Vagina (tissue), 2 donors: ENCODE measurements at regions not wholly inside any gene's neighbourhood (a gene's known extent, or its start where the extent isn't known, plus 50 kb on each side); places are given as distances from the start of the nearest gene placed in this dataset.
A peak's percentile ranks its signal among the peaks of the same experiment; 100 is the strongest.

ENCODE experiments used
- DNase-seq, 2 donors: peaks; one replicate each; pipeline ENCODE4 v3.0.0-alpha.2; 2017; ENCODE audit errors: extremely low spot score in 2 of 2
- H3K27ac ChIP-seq: fragments of 200-600 bp; sonication (generic); one replicate; pipeline ENCODE4 v1.5.1; 2019
- H3K27me3 ChIP-seq: fragments of 200-600 bp; sonication (generic); one replicate; pipeline ENCODE4 v1.5.1; 2019
- H3K36me3 ChIP-seq, 2 donors: fragments of 200-600 bp; sonication (generic); one replicate each; pipeline ENCODE4 v1.5.1; 2017 to 2019
- H3K4me1 ChIP-seq: fragments of 200-600 bp; sonication (generic); one replicate; pipeline ENCODE4 v1.5.1; 2019
- H3K4me3 ChIP-seq, 2 donors: fragments of 200-600 bp; sonication (generic); 1 replicate in 1 of 2; 2 replicates in 1 of 2; pipeline ENCODE4 v1.5.1; 2016 to 2019
- H3K9me3 ChIP-seq: fragments of 200-600 bp; sonication (generic); one replicate; pipeline ENCODE4 v1.5.1; 2019
- POLR2A ChIP-seq, 2 donors: fragments of 450-650 bp; IDR thresholded peaks; one replicate each; pipeline ENCODE4 v1.6.1; 2017; ENCODE audit warnings: antibody characterized with exemption in 2 of 2, mild to moderate bottlenecking in 2 of 2, moderate library complexity in 2 of 2
- POLR2AphosphoS5 ChIP-seq, 2 donors: sonication (generic); formaldehyde crosslinking; IDR thresholded peaks; one replicate each; pipeline ENCODE4 v1.9.0; 2017; ENCODE audit warnings: antibody characterized with exemption in 2 of 2, mild to moderate bottlenecking in 2 of 2, low read depth in 1 of 2; ENCODE audit not compliant: insufficient read depth in 1 of 2
- intact Hi-C: fragments of 100-400 bp; cut with DNase I; formaldehyde crosslinking; loops from one replicate; pipeline ENCODE4 v1.15.1; 2023
- TF ChIP-seq, protein P1 (sequence below), 3 experiments: fragments of 450-650 bp in 2 of 3; fragments of 200-600 bp in 1 of 3; sonication (generic) in 1 of 3; IDR thresholded peaks; one replicate each; pipeline ENCODE4 v1.5.1; 2017 to 2019; ENCODE audit warnings: antibody characterized with exemption in 3 of 3, mild to moderate bottlenecking in 2 of 3, moderate library complexity in 2 of 3

GRCh38 chr1:234896477-234897389 is 231.9 kb downstream of the TOMM20 start:
- intact Hi-C loops, result no loop called here
- Histone ChIP-seq H3K36me3 (no peaks in the 10 kb centered on the region), H3K4me3 (no peak overlapping the region), H3K27ac (no peak overlapping the region), H3K4me1 (peaks cover 35% of the 10 kb centered on the region), H3K27me3 (no peaks in the 10 kb centered on the region), H3K9me3 (no peaks in the 10 kb centered on the region)
- TF ChIP-seq POLR2AphosphoS5 (IDR thresholded peaks at IDR 0.05; ENCODE audit: insufficient read depth in 1 of 2, low read depth in 1 of 2), result no peak
- TF ChIP-seq, protein P1, sequence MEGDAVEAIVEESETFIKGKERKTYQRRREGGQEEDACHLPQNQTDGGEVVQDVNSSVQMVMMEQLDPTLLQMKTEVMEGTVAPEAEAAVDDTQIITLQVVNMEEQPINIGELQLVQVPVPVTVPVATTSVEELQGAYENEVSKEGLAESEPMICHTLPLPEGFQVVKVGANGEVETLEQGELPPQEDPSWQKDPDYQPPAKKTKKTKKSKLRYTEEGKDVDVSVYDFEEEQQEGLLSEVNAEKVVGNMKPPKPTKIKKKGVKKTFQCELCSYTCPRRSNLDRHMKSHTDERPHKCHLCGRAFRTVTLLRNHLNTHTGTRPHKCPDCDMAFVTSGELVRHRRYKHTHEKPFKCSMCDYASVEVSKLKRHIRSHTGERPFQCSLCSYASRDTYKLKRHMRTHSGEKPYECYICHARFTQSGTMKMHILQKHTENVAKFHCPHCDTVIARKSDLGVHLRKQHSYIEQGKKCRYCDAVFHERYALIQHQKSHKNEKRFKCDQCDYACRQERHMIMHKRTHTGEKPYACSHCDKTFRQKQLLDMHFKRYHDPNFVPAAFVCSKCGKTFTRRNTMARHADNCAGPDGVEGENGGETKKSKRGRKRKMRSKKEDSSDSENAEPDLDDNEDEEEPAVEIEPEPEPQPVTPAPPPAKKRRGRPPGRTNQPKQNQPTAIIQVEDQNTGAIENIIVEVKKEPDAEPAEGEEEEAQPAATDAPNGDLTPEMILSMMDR (IDR thresholded peaks at IDR 0.05), result no peak
- TF ChIP-seq POLR2A (IDR thresholded peaks at IDR 0.05), result no peak
- DNase-seq, result no peak

DNA sequence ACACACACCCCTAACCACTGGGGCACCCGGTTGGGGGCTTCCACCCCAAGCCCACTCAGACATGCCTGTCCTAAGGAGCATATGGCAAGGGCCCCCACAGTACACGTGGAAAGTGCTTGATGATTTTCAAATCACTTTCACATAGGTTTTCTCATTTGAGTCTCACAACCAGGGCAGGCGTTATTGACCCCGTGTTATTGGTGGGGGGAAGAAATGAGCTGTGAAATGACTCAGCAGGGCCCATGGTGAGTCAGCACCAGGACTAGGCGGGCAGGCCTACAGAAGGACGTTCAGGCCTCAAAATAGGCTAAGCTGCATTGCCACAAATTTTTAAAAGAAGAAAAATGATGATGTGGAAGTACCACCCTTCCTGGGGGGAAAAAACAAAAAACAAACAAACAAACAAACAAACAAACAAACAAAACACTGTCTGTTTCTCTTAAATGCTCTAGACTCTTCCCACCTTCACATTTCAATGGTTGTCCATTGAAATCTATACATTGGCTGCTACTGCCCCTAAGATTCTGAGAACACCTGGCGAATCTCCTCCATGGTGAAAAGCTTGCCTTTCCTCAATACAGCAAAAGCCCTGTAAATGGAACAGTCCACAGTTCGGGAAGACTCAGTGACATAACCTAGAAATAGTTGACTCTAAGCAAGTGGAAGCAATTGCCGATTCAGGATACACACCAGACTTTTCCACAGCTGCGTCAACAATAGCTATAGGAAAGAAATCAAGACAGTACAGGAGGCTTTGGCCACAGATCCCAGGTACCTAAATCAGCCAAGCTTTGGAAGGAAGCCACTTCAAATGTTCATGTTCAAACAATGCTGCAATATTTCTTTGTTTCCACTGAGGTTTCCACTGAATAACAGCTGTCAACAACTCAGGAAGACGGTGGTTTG is 234.7 kb downstream of the TOMM20 start:
- H3K9me3 ChIP-seq, result no peaks in the 10 kb centered on the region
- H3K4me3 ChIP-seq, result no peak overlapping the region
- no peaks in the 10 kb centered on the region for H3K36me3 ChIP-seq
- H3K4me1 ChIP-seq, result peaks cover 30% of the 10 kb centered on the region
- intact Hi-C loops, result no loop called here
- peak in 1 of 2 donors; percentile 82 for TF ChIP-seq POLR2AphosphoS5 (IDR thresholded peaks at IDR 0.05; ENCODE audit: insufficient read depth in 1 of 2, low read depth in 1 of 2)
- TF ChIP-seq, protein P1 (IDR thresholded peaks at IDR 0.05), result no peak
- peak overlapping the region; percentile 33 for H3K27ac ChIP-seq
- H3K27me3 ChIP-seq, result no peaks in the 10 kb centered on the region
- DNase-seq, result no peak

DNA sequence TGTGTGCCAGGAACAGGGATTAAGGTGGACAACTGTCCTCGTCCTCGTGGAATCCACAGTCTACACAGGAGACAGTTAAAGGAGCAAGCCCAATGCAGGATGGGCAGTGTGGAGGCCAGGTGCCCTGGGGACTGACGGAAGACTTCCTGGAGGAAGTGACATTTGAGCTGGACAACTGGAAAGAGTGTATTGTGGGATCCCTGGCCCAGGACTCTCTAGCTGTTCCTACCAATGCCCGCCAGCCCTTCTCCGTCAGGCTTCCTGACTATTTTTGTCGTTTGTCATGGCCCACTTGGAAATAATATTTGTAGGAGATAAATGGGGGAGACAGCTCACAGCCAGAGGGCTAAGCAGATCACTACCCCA is 235.3 kb downstream of the TOMM20 start:
- Histone ChIP-seq H3K9me3 (no peaks in the 10 kb centered on the region), H3K27me3 (no peaks in the 10 kb centered on the region), H3K36me3 (no peaks in the 10 kb centered on the region), H3K27ac (peak overlapping the region; percentile 33), H3K4me3 (no peak overlapping the region), H3K4me1 (peaks cover 23% of the 10 kb centered on the region)
- intact Hi-C loops, result no loop called here
- no peak for DNase-seq
- TF ChIP-seq POLR2A (IDR thresholded peaks at IDR 0.05), result no peak
- TF ChIP-seq, protein P1 (IDR thresholded peaks at IDR 0.05), result no peak
- no peak for TF ChIP-seq POLR2AphosphoS5 (IDR thresholded peaks at IDR 0.05; ENCODE audit: insufficient read depth in 1 of 2, low read depth in 1 of 2)

- H3K4me1 ChIP-seq, result peaks cover 21% of the 10 kb centered on the region
- intact Hi-C loops, result no loop called here
- no peaks in the 10 kb centered on the region for H3K9me3 ChIP-seq
- TF ChIP-seq, protein P1 (IDR thresholded peaks at IDR 0.05), result no peak
- no peak for TF ChIP-seq POLR2AphosphoS5 (IDR thresholded peaks at IDR 0.05; ENCODE audit: insufficient read depth in 1 of 2, low read depth in 1 of 2)
- TF ChIP-seq POLR2A (IDR thresholded peaks at IDR 0.05), result no peak
- DNase-seq, result no peak
- H3K27me3 ChIP-seq, result no peaks in the 10 kb centered on the region
- no peak overlapping the region for H3K4me3 ChIP-seq
- H3K27ac ChIP-seq, result no peak overlapping the region
- H3K36me3 ChIP-seq, result no peaks in the 10 kb centered on the region
Observed at GRCh38 chr1:234892642-234893041, 236.0 kb downstream of the TOMM20 start.
